Erythroblast (primary cell): ENCODE measurements at regions not wholly inside any gene's neighbourhood (a gene's known extent, or its start where the extent isn't known, plus 50 kb on each side); places are given as distances from the start of the nearest gene placed in this dataset.

ENCODE experiments used
- GATA1 ChIP-seq: IDR thresholded peaks from 2 replicates; pipeline ENCODE4 v1.6.1; 2011; ENCODE audit warnings: low read depth, mild to moderate bottlenecking, control low read depth, low read length, moderate library complexity
- POLR2A ChIP-seq: IDR thresholded peaks from 2 replicates; pipeline ENCODE4 v1.6.1; 2011; ENCODE audit warnings: mild to moderate bottlenecking, low read length

DNA sequence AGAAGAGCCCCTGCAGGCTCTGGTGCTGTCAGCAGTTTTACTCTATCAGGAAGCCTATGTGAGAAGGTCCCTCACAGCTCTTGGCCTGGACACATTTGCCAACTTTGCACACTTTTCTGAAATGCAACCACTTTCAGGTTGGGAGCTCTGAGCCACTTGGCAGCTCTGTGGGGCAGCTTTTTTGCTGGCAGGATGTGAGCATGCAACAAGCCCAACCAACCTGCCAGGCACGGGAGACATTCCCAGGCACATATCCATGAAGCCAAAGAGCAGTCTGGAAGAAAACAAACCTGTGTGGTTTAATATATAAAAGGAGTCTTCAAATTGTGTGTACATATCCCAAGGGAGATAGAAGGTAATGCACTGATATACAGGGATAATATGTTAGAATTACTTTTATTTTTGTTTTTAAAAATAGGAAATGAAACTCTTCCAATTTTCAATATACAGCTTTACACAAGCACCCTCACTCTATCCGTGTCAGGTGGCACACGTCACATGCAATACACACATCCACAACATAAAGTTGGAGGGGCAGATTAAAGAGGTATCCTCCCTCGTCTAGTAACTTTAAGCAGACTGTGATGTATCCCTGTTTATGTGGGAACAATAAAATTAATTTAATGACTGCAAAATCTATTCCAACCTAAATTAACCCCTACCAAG is 57.4 kb upstream of the COX10 start:
- TF ChIP-seq POLR2A (no peak), GATA1 (no peak)
